ENCODE measurements at regions not wholly inside any gene's neighbourhood (a gene's known extent, or its start where the extent isn't known, plus 50 kb on each side); places are given as distances from the start of the nearest gene placed in this dataset.

- no peak overlapping the region for H3K4me3 ChIP-seq (ENCODE audit: control insufficient read depth in 1 of 7, extremely low read depth in 1 of 7, insufficient read depth in 4 of 7, low read depth in 2 of 7, low read length in 6 of 7)
- no peak overlapping the region for H3K27ac ChIP-seq (ENCODE audit: insufficient read depth in 1 of 2, low read depth in 1 of 2, low read length in 2 of 2, poor library complexity in 1 of 2, severe bottlenecking in 2 of 2)
- POLR2A ChIA-PET, result interaction anchor here (0.7 kb wide), 1 partner anchor 21 kb away, joined by 7 read pairs; no protein-coding TSS in a partner anchor
- H3K36me3 ChIP-seq (ENCODE audit: control insufficient read depth in 4 of 4, insufficient read depth in 4 of 4, low read length in 3 of 4), result no peaks in the 10 kb centered on the region
- H3K9me3 ChIP-seq (ENCODE audit: control extremely low read depth in 1 of 5, control insufficient read depth in 4 of 5, insufficient read depth in 2 of 5, low read depth in 1 of 5, low read length in 4 of 5), result no peaks in the 10 kb centered on the region
- CTCF ChIA-PET, result no interaction called here
- peaks cover 0 to 2% (median 0%) of the 10 kb centered on the region in 4 experiments for H3K4me1 ChIP-seq (ENCODE audit: control extremely low read depth in 1 of 4, control insufficient read depth in 4 of 4, insufficient read depth in 4 of 4, low read length in 3 of 4)
- no peak for DNase-seq
- H3K27me3 ChIP-seq (replicated peaks in 2 of 5; ENCODE audit: control insufficient read depth in 4 of 5, insufficient read depth in 5 of 5, low read length in 4 of 5), result no peaks in the 10 kb centered on the region
Observed at GRCh38 chr1:60994828-60995492, 87.4 kb upstream of the NFIA start.

GRCh38 chr1:60994369-60994768, 88.0 kb upstream of the NFIA start:
- no peak overlapping the region for H3K27ac ChIP-seq (ENCODE audit: insufficient read depth in 1 of 2, low read depth in 1 of 2, low read length in 2 of 2, poor library complexity in 1 of 2, severe bottlenecking in 2 of 2)
- no peaks in the 10 kb centered on the region for H3K36me3 ChIP-seq (ENCODE audit: control insufficient read depth in 4 of 4, insufficient read depth in 4 of 4, low read length in 3 of 4)
- no peak for DNase-seq
- CTCF ChIA-PET, result no interaction called here
- H3K4me1 ChIP-seq (ENCODE audit: control extremely low read depth in 1 of 4, control insufficient read depth in 4 of 4, insufficient read depth in 4 of 4, low read length in 3 of 4), result peaks cover 0 to 5% (median 0%) of the 10 kb centered on the region in 4 experiments
- H3K9me3 ChIP-seq (ENCODE audit: control extremely low read depth in 1 of 5, control insufficient read depth in 4 of 5, insufficient read depth in 2 of 5, low read depth in 1 of 5, low read length in 4 of 5), result no peaks in the 10 kb centered on the region
- WGBS (ENCODE audit: insufficient coverage), result 92% methylated on average over 2 of the region's 3 CpGs
- no peak overlapping the region for H3K4me3 ChIP-seq (ENCODE audit: control insufficient read depth in 1 of 7, extremely low read depth in 1 of 7, insufficient read depth in 4 of 7, low read depth in 2 of 7, low read length in 6 of 7)
- POLR2A ChIA-PET, result no interaction called here
- H3K27me3 ChIP-seq (replicated peaks in 2 of 5; ENCODE audit: control insufficient read depth in 4 of 5, insufficient read depth in 5 of 5, low read length in 4 of 5), result no peaks in the 10 kb centered on the region

- POLR2A ChIA-PET, result no interaction called here
- DNase-seq, result no peak
- CTCF ChIA-PET, result interaction anchor here (1.0 to 2.5 kb wide), 3 partner anchors 7 to 592 kb away, joined by 3 to 9 read pairs (median 3); no protein-coding TSS in a partner anchor
- Histone ChIP-seq H3K36me3 (ENCODE audit: control insufficient read depth in 4 of 4, insufficient read depth in 4 of 4, low read length in 3 of 4) (no peaks in the 10 kb centered on the region), H3K27ac (ENCODE audit: insufficient read depth in 1 of 2, low read depth in 1 of 2, low read length in 2 of 2, poor library complexity in 1 of 2, severe bottlenecking in 2 of 2) (no peak overlapping the region), H3K27me3 (replicated peaks in 2 of 5; ENCODE audit: control insufficient read depth in 4 of 5, insufficient read depth in 5 of 5, low read length in 4 of 5) (no peaks in the 10 kb centered on the region), H3K4me1 (ENCODE audit: control extremely low read depth in 1 of 4, control insufficient read depth in 4 of 4, insufficient read depth in 4 of 4, low read length in 3 of 4) (peaks cover 0 to 5% (median 0%) of the 10 kb centered on the region in 4 experiments), H3K9me3 (ENCODE audit: control extremely low read depth in 1 of 5, control insufficient read depth in 4 of 5, insufficient read depth in 2 of 5, low read depth in 1 of 5, low read length in 4 of 5) (no peaks in the 10 kb centered on the region), H3K4me3 (ENCODE audit: control insufficient read depth in 1 of 7, extremely low read depth in 1 of 7, insufficient read depth in 4 of 7, low read depth in 2 of 7, low read length in 6 of 7) (no peak overlapping the region)
- 100% methylated on average over 1 of the region's 1 CpG for WGBS (ENCODE audit: insufficient coverage)
Observed at GRCh38 chr1:60992165-60992564, 90.2 kb upstream of the NFIA start.

GRCh38 chr1:60990714-60991090, 91.7 kb upstream of the NFIA start:
- ChIA-PET POLR2A (no interaction called here), CTCF (interaction anchor here (0.6 to 2.5 kb wide), 4 partner anchors 9 to 427 kb away, joined by 3 to 9 read pairs (median 4); no protein-coding TSS in a partner anchor)
- no peak overlapping the region for H3K4me3 ChIP-seq (ENCODE audit: control insufficient read depth in 1 of 7, extremely low read depth in 1 of 7, insufficient read depth in 4 of 7, low read depth in 2 of 7, low read length in 6 of 7)
- H3K9me3 ChIP-seq (ENCODE audit: control extremely low read depth in 1 of 5, control insufficient read depth in 4 of 5, insufficient read depth in 2 of 5, low read depth in 1 of 5, low read length in 4 of 5), result no peaks in the 10 kb centered on the region
- DNase-seq, result no peak
- no peaks in the 10 kb centered on the region for H3K27me3 ChIP-seq (replicated peaks in 2 of 5; ENCODE audit: control insufficient read depth in 4 of 5, insufficient read depth in 5 of 5, low read length in 4 of 5)
- WGBS (ENCODE audit: insufficient coverage), result 92% methylated on average over 4 of the region's 8 CpGs
- peaks cover 0 to 5% (median 0%) of the 10 kb centered on the region in 4 experiments for H3K4me1 ChIP-seq (ENCODE audit: control extremely low read depth in 1 of 4, control insufficient read depth in 4 of 4, insufficient read depth in 4 of 4, low read length in 3 of 4)
- H3K36me3 ChIP-seq (ENCODE audit: control insufficient read depth in 4 of 4, insufficient read depth in 4 of 4, low read length in 3 of 4), result no peaks in the 10 kb centered on the region
- no peak overlapping the region for H3K27ac ChIP-seq (ENCODE audit: insufficient read depth in 1 of 2, low read depth in 1 of 2, low read length in 2 of 2, poor library complexity in 1 of 2, severe bottlenecking in 2 of 2)

- Histone ChIP-seq H3K27ac (ENCODE audit: insufficient read depth in 1 of 2, low read depth in 1 of 2, low read length in 2 of 2, poor library complexity in 1 of 2, severe bottlenecking in 2 of 2) (no peak overlapping the region), H3K36me3 (ENCODE audit: control insufficient read depth in 4 of 4, insufficient read depth in 4 of 4, low read length in 3 of 4) (no peaks in the 10 kb centered on the region), H3K4me1 (ENCODE audit: control extremely low read depth in 1 of 4, control insufficient read depth in 4 of 4, insufficient read depth in 4 of 4, low read length in 3 of 4) (peaks cover 0 to 5% (median 0%) of the 10 kb centered on the region in 4 experiments), H3K4me3 (ENCODE audit: control insufficient read depth in 1 of 7, extremely low read depth in 1 of 7, insufficient read depth in 4 of 7, low read depth in 2 of 7, low read length in 6 of 7) (no peak overlapping the region), H3K27me3 (replicated peaks in 2 of 5; ENCODE audit: control insufficient read depth in 4 of 5, insufficient read depth in 5 of 5, low read length in 4 of 5) (no peaks in the 10 kb centered on the region), H3K9me3 (ENCODE audit: control extremely low read depth in 1 of 5, control insufficient read depth in 4 of 5, insufficient read depth in 2 of 5, low read depth in 1 of 5, low read length in 4 of 5) (no peaks in the 10 kb centered on the region)
- ChIA-PET POLR2A (interaction anchor here (0.5 kb wide), 1 partner anchor 143 kb away, joined by 3 read pairs; no protein-coding TSS in a partner anchor), CTCF (interaction anchor here (1.0 to 1.4 kb wide), 3 partner anchors 8 to 13 kb away, joined by 3 to 5 read pairs (median 4); no protein-coding TSS in a partner anchor)
- DNase-seq, result no peak
- WGBS (ENCODE audit: insufficient coverage), result 69% methylated on average over 6 of the region's 7 CpGs
Observed at GRCh38 chr1:60989749-60990713, 92.3 kb upstream of the NFIA start.

- Histone ChIP-seq H3K4me3 (ENCODE audit: control insufficient read depth in 1 of 7, extremely low read depth in 1 of 7, insufficient read depth in 4 of 7, low read depth in 2 of 7, low read length in 6 of 7) (no peak overlapping the region), H3K27ac (ENCODE audit: insufficient read depth in 1 of 2, low read depth in 1 of 2, low read length in 2 of 2, poor library complexity in 1 of 2, severe bottlenecking in 2 of 2) (no peak overlapping the region), H3K9me3 (ENCODE audit: control extremely low read depth in 1 of 5, control insufficient read depth in 4 of 5, insufficient read depth in 2 of 5, low read depth in 1 of 5, low read length in 4 of 5) (no peaks in the 10 kb centered on the region), H3K27me3 (replicated peaks in 2 of 5; ENCODE audit: control insufficient read depth in 4 of 5, insufficient read depth in 5 of 5, low read length in 4 of 5) (no peaks in the 10 kb centered on the region), H3K36me3 (ENCODE audit: control insufficient read depth in 4 of 4, insufficient read depth in 4 of 4, low read length in 3 of 4) (no peaks in the 10 kb centered on the region), H3K4me1 (ENCODE audit: control extremely low read depth in 1 of 4, control insufficient read depth in 4 of 4, insufficient read depth in 4 of 4, low read length in 3 of 4) (peaks cover 0 to 5% (median 0%) of the 10 kb centered on the region in 4 experiments)
- ChIA-PET CTCF (interaction anchor here (1.1 to 2.0 kb wide), 3 partner anchors 9 to 12 kb away, joined by 3 to 7 read pairs (median 4); no protein-coding TSS in a partner anchor), POLR2A (interaction anchor here (0.7 kb wide), 1 partner anchor 69 kb away, joined by 3 read pairs; no protein-coding TSS in a partner anchor)
- WGBS (ENCODE audit: insufficient coverage), result 96% methylated on average over 2 of the region's 2 CpGs
- no peak for DNase-seq
Observed at GRCh38 chr1:60988891-60989290, 93.5 kb upstream of the NFIA start.
